ENCODE measurements at regions not wholly inside any gene's neighbourhood (a gene's known extent, or its start where the extent isn't known, plus 50 kb on each side); places are given as distances from the start of the nearest gene placed in this dataset.
"Not testable (repeated sequence)": the region's sequence is repeated elsewhere in the genome, so short reads cannot be mapped to it uniquely, and the experiment has no call there.

DNA sequence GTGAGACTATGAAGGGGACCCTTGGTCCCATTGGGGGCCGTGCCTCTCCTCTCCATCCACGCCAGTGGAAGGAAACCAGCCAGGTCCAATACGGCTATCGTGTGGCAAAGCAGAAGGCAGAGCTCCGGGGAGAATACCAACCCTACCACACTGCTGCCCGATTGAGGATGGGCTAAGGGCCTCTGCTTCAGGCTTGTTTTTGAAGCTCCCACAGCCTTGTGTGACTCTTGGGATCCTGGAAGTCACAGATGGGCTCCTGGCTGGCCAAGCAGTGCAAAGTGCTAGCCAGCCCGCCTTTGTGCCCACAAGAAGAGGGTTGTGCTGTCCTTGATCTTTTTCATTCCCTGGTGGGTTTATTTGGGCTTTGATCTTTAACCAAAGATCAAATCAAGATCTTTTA lies 70.6 kb upstream of the ID2 start:
- no peak for DNase-seq

GRCh38 chr2:8611700-8612099 lies 70.2 kb upstream of the ID2 start:
- DNase-seq, result no peak

- DNase-seq, result no peak
These were observed 69.1 kb upstream of the ID2 start for GRCh38 chr2:8612734-8613179.

DNA sequence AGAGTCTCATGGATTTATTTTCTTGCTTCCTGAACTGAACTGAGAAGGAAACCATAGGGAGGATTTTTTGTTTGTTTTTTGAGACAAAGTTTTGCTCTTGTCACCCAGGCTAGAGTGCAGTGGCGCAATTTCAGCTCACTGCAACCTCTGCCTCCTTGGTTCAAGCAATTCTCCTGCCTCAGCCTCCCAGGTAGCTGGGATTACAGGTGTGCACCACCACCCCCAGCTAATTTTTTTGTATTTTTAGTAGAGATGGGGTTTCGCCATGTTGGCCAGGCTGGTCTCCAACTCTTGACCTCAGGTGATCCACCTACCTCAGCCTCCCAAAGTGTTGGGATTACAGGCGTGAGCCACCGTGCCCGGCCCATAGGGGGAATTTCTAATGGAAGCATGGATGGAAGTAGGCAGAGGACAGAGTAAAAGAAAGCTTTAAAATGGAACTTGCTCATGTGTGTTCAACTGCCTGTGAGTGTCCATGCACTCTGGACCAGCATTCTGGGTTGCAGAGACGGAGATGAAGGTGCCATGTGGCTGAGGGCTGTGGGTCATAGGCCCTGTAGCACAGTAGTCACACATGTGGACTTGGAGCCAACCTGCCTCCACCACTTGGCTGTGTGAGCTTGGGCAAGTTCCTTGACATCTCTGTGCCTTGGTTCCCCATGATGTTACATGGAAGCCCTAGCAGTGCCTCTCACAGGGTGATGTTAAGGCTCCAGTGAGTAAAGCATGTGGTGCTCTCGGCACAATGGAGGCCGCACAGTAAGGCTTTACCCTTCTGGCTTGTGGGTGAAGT lies 68.5 kb upstream of the ID2 start:
- DNase-seq, result not testable (repeated sequence)

DNA sequence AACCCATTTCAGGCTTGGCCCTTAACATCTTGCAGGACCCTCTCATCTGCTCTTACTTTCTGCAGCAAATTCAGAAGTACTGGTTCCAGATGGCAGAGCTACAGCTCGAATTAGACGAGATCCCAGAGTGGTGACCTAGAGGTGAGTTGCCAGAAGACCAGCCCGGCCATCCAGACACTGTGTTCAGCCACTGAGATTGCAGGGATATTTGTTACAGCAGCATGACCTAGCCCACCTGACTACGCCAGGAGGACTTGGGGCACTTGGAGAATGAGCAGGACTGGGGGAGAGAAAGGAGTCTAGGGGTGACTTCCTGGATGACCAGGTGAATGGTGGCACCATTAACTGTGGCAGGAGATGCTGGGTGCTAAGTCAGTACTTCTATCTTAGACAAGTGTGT lies 67.2 kb upstream of the ID2 start:
- no peak for DNase-seq

DNA sequence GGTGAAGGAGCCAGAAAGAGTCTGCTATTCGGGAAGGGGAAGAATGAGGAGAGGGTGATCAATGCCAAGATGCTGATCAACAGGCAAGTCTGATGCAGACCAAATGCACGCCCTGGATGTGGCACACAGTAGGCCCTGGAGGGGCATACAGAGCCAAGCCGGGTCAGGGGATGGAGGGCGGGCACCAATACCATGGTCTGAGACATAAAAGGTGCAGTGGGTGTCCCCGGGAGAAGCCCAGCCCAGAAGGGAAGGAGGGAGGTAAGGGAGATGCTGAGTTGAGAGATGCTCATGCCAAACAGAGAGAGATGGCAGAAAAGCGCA lies 66.6 kb upstream of the ID2 start:
- DNase-seq, result no peak

DNA sequence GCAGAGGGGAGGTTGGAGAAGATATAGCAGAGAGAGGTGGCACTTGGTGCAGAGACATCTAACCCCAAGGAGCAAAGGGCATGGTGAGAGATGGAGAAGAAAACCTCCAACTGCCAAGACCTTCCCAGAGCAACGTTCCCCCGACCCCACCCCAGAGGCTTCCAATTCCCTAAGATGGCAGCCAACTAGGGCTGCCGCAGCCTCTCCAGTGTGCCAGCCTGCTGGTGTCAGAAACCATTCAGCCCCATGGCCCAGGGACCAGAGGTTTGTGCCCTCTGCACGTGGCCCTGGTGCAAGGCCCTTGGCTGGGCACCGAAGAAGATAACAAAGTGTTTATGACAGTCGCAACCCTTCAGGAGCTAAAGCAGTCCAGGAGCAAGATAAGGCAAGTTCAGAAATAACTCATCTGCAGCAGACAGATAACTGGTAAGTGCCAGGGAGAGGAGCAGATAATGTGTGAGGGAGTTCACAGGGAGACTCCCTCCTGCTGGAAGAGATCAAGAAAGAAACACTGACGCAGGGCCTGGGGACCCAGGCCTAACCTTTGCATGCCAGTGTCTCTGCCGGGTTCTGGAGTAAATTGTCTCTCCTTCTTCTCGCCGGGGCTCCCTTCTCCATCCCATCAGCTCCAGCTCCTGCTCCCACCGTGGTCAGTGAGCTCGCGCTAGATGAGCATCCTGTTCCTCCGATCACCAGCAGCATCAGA lies 66.1 kb upstream of the ID2 start:
- DNase-seq, result no peak

- DNase-seq, result no peak
These were observed 64.8 kb upstream of the ID2 start for GRCh38 chr2:8617048-8617447.

DNA sequence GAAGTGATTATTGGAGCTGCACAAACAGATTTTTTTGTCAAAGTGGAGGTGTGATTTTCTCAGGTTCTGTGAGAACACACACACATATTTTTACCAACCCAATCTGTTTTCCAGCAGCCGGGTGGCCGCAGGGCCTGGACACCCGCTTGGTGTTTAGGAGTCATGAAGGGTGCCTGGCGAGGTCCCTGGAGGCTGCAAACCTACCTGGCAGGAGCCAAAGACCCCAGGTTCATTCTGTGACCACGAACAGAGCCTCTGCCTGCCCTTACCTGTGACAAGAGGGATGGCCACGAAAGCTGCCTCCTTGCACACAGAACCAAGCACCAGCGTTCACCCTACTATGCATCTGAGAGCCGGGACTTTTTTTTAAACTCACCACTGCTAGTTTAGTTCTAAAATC lies 64.3 kb upstream of the ID2 start:
- no peak for DNase-seq

DNA sequence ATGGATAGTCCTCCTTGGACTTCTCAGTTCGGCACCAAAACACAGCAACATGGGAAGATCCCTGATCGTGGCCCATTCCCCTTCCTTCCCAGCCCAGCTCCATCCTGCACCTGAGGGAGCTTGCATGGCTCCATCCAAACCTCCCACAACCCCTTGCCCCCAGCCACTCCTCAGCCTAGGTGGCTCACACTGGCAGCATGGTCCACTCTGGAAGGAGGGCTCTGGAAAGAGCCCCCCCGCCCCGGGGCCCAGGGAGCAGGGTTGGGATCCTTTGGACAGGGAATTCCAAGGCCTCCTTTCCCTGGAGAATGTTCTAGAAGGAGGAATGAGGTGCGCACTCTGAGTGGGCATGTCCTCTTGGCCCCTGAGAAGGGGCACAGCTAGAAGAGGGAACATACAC lies 62.8 kb upstream of the ID2 start:
- no peak for DNase-seq

GRCh38 chr2:8620611-8621382 lies 61.1 kb upstream of the ID2 start:
- no peak for DNase-seq

- no peak for DNase-seq
These were observed 59.5 kb upstream of the ID2 start for GRCh38 chr2:8622199-8622911.

DNA sequence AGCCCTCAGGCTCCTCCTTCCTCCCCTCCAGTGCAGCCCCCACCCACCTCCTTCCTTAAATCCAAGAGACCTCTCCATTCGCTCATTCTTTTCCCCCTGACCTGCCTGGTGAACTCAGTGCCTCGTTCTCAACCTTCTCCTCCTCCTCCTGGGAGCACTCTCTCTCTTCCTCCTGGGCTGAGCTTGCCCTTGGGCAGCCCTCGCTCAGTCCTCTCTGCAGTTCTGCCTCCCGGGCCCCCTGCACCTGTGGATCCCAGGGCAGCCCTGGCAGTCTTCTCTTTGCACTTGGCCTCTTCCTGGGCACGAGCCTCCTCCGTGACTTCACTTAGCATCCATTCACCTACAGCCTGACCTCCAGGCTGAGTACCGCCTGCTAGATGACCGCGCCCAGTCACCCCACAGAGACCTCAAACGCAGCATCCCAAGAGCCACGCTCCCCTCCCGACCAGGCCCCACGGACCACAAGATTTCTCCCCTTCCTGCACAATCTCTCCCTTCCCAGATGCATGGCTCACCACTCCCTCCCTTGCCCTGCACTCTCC lies 58.9 kb upstream of the ID2 start:
- DNase-seq, result no peak

- no peak for DNase-seq
These were observed 58.3 kb upstream of the ID2 start for GRCh38 chr2:8623576-8623957.

GRCh38 chr2:8623958-8624591 lies 57.8 kb upstream of the ID2 start:
- DNase-seq, result no peak

DNA sequence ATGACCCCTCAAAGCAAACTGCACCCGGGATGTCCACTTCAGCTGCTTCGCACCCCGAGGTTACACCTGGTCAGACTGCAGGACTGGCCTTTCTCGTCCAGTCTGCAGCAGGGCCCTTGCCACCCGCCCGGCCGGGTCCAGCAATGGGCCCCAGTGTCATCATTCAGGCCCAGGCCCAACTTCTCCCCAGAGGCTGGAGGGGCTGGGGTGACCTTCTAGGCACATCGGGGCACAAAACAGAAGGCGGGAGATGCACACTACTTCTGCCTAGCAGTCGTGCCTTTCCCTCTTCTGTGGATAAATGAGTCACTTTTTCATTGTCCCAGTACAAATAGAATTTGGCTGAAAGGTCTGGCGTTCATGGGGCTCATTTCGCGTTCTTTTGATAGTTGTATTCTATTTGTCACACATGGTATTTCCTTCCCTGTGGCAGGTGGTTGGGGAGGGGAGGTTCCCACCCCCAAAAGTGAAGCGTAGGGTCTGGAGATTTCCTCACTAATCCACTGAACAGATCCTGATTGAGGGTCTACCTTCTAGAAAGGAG lies 56.9 kb upstream of the ID2 start:
- no peak for DNase-seq

GRCh38 chr2:8625399-8626300 lies 56.2 kb upstream of the ID2 start:
- DNase-seq, result no peak

DNA sequence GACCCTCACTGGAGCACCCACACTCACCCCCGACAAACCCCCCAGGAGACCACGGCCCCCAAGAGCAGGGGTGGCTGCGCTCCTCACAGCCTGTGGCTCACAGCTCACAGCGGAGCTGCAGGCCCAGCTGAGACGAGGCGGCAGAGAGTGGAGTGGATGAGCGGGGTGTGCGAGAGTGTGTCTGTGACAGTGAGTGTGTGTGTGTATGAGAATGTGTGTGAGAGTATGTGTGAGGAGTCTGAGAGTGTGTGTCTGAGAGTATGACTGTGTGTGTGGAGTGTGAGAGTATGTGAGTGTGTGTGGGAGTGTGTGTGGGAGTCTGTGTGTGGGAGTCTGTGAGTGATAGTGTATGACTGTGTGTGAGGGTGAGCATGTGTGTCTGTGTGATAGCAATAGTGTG lies 55.3 kb upstream of the ID2 start:
- no peak for DNase-seq

DNA sequence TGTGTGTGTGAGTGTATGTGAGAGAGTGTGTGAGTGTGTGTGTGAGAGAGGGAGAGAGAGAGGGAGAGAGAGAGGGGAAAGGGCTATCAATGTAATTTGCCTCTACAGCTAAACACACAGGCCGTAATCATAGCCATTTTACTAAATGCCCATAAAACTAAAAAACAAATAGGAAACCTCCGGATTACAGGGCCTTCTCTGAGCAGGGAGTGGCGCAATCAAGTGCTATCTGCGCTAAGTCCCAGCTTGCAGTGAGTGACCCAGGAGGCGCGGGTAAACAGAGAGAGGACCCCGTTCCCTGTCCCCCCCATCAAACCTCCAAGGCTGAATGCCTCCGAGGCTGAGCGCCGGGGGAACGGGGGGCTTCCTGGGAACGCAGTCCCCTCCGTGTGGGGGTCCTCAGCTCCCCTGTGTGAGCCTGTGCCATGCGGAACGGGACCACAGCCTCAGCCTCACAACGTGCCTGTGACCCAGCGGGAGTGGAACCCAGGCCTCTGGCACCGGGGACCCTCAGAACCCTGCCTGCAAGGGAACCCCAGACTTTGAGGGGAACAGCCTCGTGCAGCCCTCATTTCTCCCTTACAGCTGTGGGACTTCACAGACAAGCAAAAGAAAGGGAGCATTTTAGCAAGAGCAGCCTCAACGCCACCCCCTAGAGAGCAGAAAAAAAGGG lies 54.7 kb upstream of the ID2 start:
- DNase-seq, result no peak

- no peak for DNase-seq
These were observed 54.2 kb upstream of the ID2 start for GRCh38 chr2:8627692-8628085.
